HG03039 (cell line): ENCODE measurements at regions not wholly inside any gene's neighbourhood (a gene's known extent, or its start where the extent isn't known, plus 50 kb on each side); places are given as distances from the start of the nearest gene placed in this dataset.

ENCODE experiments used
- ATAC-seq: cut with Tn5 transposase; IDR thresholded peaks from one replicate; pipeline ENCODE4 v1.9.1; 2021; ENCODE audit warnings: mild to moderate bottlenecking, moderate library complexity; ENCODE audit not compliant: unreplicated experiment

DNA sequence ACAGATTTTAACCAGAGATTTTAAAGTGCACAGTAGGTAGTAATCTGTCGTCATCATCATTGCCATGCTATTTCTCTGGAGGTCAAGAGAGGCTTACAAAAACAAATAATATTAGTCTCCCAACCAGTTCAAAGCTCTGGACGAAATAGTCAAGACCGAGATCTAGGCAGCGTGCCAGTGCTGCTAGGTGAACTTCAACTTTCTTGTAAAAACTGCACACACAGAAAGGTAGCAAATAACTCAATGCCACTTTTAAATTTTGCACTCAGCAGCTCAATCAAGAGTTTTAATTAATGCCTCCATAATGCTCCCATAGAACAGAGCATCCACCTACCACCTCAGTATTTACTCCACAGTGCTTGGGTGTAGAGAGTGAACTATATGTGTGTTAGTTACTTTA lies 656.8 kb downstream of the IRX1 start:
- no peak for ATAC-seq

DNA sequence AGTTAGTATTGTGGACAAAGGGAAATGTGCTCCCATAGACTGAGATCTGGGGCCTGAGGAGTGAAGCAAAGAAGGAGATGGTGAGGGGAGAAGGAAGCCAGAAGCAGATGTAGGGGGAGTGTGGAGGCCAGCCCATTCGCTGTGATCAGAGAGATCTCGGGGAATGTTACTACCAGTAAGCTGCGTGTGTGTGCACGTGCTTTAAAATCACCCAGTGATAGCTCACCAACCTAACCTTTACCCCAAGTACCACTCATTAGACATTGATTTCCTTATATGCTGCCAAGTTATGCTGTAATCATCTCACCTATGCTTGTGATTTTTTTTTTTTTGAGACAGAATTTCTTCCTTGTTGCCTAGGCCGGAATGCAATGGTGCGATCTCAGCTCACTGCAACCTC lies 659.1 kb downstream of the IRX1 start:
- no peak for ATAC-seq

GRCh38 chr5:4255441-4255840 lies 659.8 kb downstream of the IRX1 start:
- no peak for ATAC-seq

- ATAC-seq = no peak
Observed at GRCh38 chr5:4258170-4258569, 662.5 kb downstream of the IRX1 start.

DNA sequence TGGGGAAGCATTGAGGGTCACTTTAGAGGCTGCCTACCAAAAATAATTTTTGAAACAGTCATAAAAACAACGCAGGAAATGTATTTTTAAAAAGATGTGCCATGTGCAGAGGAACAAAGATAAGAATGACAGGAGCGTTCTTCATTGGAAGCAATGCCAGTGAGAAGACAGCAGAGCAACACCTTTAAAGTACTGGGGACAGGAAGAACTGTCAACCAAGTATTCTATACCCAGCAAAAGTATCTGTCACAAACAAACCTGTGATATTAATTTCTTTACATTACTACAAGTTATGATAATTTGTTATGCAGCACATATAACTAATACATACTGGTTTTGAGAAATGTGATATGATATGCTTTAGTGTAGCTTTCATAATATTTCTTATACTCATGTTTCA lies 675.6 kb downstream of the IRX1 start:
- ATAC-seq = no peak

GRCh38 chr5:4275232-4275631 lies 679.6 kb downstream of the IRX1 start:
- ATAC-seq = no peak

DNA sequence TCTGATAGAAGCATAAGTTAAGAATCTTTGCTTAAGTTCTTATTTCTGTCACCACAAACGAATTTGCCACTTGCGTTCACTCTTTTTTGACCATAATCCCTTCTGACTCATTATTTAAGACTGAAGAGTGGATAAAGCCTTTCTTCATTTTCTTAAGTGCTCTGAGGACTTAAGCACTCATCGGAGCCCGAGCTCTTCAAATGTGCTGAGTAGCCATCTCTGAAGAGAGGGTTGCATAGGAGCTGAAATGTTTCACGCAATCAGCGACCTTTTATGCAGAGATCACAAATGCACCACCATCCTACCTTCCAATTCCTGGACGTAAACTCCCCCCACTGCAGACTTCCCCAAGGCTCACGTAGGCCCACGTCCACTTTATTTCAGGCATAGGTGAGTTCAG lies 699.2 kb downstream of the IRX1 start:
- ATAC-seq = no peak

DNA sequence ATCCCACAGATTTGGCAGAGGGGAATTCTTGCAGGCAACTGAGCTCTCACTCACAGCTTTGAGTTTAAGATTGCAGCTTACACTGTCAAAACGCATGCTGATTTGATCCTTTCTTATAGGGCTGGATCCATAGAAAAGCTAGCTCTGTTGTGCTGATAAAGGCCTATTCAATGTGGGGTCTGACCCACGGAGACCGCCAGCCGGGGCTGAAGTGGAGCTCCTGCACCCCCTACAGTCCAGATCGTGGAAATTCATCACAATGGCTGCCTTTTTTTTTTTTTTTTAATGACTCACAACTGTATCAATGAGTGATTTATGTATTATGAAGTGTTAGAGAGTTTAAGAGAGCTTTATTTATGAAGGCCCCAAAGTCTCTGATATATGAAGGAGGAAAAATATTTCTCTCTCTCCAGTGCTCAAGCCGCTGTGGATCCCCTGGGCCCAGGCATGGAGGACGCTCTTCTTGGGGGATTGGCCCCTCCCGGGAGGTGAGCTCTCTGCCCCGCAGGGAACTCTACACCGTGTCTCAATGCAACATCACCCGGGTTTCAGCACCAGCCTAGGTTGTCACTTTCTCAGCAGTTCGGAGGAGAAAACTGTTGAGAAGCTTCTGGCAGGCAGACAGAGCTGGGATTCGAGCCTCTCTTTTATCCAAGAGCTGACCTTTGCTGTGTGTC lies 700.2 kb downstream of the IRX1 start:
- ATAC-seq = no peak

GRCh38 chr5:4306057-4306456 lies 710.4 kb downstream of the IRX1 start:
- no peak for ATAC-seq

- no peak for ATAC-seq
Observed at GRCh38 chr5:4309026-4309425, 713.4 kb downstream of the IRX1 start.

DNA sequence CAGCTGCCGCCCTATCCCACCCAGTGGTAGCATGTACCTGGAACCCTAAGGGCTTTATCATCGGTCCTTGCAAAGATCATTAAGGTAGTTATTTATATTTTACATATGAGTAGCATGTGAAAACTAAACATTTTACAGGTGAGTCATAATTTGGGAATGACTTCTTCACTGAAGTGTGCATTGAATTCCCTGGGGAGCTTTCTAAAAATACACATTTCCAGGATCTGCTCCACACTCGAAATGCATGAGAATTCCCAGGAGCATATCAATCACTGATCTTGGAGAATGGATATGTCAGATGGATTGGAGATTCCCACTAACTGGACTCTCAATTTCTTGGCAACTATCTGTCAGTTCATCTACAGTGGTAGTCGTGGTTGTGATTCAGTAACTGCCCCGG lies 717.5 kb downstream of the IRX1 start:
- no peak for ATAC-seq

DNA sequence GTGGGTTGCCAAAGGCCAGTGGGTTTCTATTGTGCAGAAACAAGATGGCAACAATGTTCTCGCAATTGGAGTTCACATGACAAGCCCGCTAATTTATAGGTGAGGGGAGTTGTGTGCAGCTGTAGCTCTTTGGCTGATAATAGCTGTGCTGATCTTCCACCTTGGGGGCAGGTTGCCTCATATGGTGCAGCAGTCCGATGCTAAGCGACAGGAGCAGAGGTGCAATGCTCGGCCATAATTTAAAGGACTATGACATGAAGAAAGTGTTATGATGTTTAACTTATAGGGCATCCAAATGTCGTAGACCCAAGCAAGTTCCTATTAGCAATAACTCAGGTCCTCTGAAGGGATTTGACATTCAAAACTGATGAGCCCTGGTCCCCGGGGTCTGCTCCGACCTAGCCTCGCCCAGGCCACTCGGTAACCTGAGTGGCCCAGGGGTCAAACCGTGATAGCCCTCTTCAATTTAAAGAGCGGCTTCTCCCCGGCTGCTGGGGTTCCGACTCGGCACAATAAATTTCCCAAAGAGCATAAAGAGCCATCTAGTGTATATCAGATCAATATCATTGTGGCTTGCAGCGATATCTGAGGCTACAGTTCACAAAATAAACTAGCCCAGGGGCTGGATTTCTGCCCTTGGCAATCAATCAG lies 724.0 kb downstream of the IRX1 start:
- ATAC-seq = no peak

DNA sequence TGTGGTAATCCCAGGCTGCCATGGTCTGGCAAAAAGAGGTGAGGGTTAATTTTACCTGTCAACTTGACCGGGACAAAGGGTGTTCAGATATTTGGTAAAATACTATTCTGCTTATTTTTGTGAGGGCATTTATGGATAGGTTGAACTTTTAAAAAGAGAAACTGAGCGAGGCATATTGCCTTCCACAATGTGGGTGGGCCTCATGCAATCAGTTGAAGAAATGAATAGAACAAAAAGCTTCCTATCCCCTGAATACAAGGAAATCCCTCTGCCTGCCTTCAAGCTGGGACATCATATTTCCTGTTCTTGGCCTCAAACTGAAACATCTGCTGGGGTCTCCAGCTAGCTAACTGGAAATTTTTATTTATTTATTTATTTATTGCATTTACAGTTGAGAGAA lies 734.7 kb downstream of the IRX1 start:
- ATAC-seq = no peak

GRCh38 chr5:4335078-4335477 lies 739.4 kb downstream of the IRX1 start:
- ATAC-seq = no peak

GRCh38 chr5:4337519-4337918 lies 741.9 kb downstream of the IRX1 start:
- no peak for ATAC-seq

- no peak for ATAC-seq
Observed at GRCh38 chr5:4339949-4340348, 744.3 kb downstream of the IRX1 start.

- no peak for ATAC-seq
Observed at GRCh38 chr5:4345850-4346249, 750.2 kb downstream of the IRX1 start.

DNA sequence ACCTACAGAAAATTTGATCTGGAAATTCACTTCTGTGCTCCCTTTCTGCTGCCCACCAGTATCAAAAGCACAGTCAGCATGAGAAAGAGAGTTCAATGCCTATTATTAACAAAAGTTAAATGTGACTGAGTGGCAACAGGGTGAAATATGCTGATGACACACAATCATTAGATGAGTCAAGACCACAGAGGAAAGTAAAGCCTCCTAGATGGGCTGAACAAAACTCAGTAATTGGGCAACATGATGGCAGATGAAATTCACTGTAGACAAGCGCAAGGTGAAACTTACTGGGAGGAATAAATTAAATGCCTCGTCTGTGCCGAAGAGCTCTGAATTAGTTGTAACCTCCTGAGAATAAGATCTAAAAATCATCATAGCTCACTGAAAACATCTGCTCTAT lies 752.8 kb downstream of the IRX1 start:
- no peak for ATAC-seq

- no peak for ATAC-seq
Observed at GRCh38 chr5:4348919-4349318, 753.3 kb downstream of the IRX1 start.

DNA sequence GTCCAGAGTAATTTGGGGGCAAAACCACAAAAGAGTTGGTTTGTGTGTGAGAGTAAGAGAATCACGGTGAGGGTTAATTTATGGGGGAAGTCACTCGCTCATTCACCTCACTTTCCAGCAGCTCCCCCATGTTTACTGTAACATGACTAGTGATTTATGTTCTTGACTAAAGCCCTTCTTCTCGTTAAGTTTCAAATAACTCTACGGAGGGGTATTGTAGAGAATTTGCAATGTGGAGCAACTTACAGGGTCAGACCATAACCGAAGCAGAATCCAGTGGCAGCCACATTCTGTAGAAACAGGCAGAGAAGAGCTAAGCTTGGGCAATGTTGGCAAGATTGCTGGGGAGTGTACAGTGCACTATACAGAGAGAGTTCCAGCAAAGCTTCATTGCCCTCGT lies 760.6 kb downstream of the IRX1 start:
- ATAC-seq = no peak

DNA sequence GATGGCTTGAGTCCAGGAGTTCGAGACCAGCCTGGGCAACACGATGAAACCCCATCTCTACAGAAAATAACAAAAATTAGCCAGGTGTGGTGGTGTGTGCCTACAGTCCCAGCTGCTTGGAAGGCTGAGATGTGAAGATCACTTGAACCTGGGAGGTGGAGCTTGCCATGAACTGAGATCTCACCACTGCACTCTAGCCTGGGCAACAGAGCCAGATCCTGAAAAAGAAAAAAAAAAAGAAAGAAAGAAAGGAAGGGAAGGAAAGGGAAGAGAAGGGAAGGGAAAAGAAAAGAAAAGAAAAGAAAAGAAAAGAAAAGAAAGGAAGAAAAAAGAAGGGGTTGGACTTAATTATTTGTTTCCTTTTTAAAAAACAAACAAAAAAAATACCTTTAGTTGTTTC lies 764.2 kb downstream of the IRX1 start:
- ATAC-seq = no peak

- ATAC-seq = no peak
Observed at GRCh38 chr5:4361753-4362152, 766.1 kb downstream of the IRX1 start.

- no peak for ATAC-seq
Observed at GRCh38 chr5:4362411-4362810, 766.8 kb downstream of the IRX1 start.
